KBM-7 (cell line): ENCODE measurements at regions not wholly inside any gene's neighbourhood (a gene's known extent, or its start where the extent isn't known, plus 50 kb on each side); places are given as distances from the start of the nearest gene placed in this dataset.
"Not testable (repeated sequence)": the region's sequence is repeated elsewhere in the genome, so short reads cannot be mapped to it uniquely, and the experiment has no call there.

ENCODE experiments used
- DNase-seq: peaks from one replicate; pipeline ENCODE4 v3.0.0-alpha.2; 2015
- in situ Hi-C: fragments of 300-500 bp; cut with MboI; formaldehyde crosslinking; loops from 2 replicates; pipeline ENCODE4 v1.14.3; 2020; ENCODE audit warnings: low sequenced_read_pairs, low pct_unique_long_range_greater_than_20kb, mixed read lengths

DNA sequence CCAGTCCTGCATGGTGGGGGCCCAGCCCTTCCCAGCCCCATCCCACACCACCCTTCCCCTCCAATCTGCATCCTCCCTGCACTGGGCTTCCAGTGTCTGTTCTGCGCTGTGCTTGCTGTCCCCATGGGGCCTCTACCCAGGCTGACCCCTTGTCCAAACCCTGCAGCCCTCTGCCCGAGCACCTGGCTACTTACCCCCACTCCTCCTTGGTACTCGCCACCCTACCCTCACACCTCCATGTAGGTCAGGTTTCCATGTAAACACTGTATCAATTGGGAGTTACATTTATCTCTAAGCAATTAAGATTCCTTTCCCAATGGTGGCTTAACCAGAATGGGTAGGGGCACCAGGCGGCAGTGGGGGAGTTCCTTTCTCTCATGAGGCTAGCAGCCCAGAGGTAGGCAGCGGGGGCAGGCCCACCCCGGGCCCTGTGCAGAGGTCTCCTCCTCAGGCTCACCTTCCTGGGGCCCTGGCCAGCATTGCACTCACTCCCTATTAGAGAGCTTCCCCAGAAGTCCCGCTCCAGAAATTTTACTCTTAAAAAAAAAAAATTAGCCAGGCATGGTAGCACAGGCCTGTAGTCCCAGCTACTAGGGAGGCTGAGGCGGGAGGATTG, 76.6 kb upstream of the CCND2 start:
- in situ Hi-C loops, result no loop called here

DNA sequence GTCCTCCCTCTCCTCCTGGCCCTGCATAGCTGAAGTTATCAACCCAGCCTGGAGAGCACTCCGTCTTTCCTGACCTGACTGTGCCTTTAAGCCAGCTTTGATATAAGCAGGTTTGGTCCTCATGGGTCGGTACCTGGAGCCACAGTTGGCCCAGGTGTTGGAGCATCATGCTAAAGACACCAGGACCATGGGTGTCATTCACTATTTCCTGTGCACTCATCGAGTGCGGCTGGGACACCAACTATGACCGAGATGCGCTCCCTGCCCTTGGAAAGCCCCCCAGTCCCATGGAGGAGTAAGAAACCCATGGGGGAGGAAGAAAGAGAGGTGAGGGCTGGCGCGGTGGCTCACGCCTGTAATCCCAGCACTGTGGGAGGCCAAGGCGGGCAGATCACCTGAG, 78.9 kb upstream of the CCND2 start:
- in situ Hi-C loops, result no loop called here
- DNase-seq, result no peak

More for the DNA sequence above, 76.6 kb upstream of the CCND2 start:
- DNase-seq, result no peak

DNA sequence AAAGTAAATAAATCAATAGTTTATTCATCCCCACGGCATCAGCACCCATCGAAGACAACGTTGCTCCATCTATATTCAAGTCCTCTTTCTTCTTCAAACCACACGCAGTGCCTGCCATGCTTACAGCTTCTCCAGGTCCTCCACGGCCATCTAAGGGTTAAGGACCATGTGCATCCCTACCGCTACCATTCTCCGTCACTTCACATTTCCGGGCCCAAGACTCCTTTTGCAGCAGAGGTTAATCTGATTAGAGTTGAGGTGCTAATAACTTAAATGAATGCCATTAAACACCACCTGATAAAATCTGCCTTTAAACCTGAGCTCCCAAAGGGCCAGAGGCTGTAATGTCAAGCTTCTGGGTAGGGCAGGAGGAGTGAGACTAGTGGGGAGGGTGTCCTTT, 79.7 kb upstream of the CCND2 start:
- in situ Hi-C loops, result no loop called here
- DNase-seq, result no peak

DNA sequence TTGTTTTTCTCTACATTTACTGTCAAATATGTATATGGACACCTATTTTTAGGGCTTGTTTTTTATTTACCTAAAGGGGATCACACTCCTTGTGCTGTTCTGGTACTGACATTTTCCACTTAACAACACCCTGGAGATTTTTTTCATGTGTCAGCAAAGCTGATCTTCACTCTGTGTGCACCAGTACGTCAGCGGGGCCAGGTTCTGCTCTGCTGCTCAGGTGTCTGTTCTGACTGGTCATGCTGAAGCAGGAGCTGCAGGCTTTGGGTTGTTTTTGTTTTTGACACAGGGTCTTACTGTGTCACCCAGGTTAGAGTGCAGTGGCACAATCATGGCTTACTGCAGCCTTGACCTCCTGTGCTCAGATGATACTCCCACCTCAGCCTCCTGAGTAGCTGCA, 81.9 kb upstream of the CCND2 start:
- DNase-seq, result no peak
- in situ Hi-C loops, result no loop called here

DNA sequence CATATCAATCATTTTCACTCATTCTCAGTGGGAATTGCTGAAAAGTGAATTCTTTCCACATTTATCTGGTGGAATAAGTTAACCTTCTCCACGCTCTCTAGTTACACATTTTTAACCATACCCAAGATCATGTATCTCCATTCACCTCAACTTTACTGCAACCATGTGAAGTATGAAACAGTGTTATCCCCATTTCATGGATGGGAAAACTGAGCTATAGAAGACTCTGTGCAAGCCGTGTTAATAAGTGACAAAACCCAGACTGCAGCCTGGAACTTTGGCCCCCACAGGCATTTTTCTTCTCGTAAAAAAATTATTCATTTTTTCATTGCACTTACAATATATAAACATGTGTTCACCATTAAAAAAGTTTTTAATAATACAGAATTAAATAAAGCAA, 82.4 kb upstream of the CCND2 start:
- in situ Hi-C loops, result no loop called here
- DNase-seq, result no peak

DNA sequence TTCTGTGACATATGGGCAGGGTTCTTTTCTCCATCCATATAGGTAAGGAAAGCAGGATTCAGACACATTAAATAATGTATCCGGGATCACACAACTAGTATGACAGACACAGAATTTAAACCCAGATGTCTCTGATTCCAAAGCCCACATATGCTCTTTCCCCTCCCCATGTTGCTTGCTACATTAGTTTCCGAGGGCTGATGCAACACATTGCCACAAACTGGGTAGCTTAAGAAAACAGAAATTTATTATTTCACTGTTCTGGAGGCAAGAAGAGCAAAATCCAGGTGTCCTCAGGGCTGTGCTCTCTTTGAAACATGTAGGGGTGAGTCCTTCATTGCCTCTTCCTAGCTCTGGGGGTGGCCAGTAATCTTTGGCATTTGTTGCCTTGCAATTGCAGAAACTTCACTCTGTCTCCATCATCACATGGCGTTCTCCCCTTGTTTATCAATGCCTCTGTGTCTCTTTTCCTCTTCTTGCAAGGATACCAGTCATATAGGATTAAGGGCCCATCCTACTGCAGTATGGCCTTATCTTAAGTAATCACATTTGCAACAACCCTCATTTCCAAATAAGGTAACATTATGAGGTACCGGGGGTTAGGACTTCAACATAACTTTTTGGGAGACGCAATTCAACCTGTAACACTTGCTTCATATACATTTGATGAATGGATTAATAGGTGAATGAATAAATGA, 83.0 kb upstream of the CCND2 start:
- DNase-seq, result no peak
- in situ Hi-C loops, result no loop called here

DNA sequence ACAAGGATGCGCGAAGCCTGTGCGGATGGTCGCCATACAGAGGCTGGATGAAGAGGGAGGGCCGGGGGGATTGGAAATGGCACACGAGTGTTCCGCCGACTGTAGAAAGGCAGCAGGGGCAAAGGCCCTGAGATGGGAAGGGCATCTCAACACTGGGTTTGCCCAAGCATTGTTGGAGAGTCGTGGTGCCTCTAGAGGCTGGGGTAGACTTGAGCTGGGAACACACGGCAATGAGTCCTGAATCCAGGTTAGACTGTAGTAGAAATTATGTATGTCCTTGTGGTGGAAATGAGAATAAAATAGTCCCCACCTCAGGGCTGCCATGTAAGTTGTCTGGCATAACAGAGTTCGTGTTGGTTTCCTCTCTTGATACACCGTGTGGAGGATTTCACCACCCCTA, 83.8 kb upstream of the CCND2 start:
- DNase-seq, result no peak
- in situ Hi-C loops, result no loop called here

DNA sequence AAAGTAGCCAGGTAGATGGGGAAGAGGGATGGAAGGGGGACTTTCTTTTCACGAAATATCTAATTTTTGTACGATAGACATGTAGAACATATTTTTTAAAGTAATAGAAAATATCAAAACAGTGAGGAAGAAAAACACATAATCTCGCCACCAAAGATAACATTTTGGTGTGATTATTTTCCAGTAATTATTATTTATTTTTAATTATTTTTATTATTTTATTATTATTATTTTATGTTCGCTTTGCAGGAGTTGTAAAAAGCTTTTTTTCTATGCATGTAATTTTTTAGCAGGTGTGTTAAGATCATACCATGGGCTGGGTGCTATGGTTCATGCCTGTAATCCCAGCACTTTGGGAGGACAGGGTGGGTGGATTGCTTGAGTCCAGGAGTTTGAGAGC, 85.6 kb upstream of the CCND2 start:
- no peak for DNase-seq
- in situ Hi-C loops, result no loop called here

DNA sequence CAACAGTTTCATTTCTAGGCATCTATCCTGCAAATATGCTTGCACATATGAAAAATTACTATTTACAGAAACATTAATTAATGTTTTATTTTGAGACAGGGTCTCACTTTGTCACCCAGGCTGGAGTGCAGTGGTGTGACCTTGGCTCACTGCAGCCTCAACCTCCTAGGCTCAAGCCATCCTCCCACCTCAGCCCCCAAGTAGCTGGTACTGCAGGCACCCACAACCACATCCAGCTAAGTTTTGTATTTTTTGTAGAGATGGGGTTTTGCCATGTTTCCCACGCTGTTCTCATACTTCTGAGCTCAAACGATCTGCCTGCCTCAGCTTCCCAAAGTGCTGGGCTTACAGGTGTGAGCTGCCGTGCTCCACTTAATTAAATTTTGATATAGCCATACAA, 86.2 kb upstream of the CCND2 start:
- in situ Hi-C loops, DNase-seq: not testable (repeated sequence)

DNA sequence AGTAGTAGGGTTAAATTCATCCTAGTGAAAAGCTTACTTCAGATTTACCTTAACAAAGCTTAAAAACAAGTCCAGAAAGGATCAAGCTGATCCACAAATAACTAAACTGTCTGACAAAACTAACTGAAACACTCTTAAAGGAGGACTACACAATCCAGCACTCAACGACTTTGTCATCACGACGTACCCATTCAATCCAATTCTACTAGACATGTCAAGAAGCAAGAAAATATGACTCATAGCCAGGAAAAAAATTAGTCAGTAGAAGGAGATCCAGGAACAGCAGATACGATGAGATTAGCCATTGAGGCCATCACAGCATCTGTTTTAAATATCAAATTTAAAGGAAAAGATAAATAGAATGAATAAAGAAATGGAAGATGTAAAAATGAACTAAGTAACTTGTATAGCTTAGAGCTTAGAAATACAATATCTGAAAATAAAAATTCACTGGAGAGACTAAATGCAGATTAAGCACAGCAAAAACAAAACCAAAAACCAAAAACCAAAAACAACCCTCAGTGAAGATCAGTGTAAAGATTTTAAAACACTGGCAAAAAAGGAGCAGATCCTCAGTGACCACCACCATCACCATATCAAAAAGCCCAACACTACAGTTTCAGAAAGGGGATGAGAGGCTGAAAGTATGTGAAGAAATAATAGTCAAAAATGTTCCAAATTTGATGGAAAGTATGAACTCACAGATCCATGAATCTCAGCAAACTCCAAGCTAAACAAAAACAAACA, 95.0 kb upstream of the CCND2 start:
- in situ Hi-C loops, result no loop called here
- no peak for DNase-seq

DNA sequence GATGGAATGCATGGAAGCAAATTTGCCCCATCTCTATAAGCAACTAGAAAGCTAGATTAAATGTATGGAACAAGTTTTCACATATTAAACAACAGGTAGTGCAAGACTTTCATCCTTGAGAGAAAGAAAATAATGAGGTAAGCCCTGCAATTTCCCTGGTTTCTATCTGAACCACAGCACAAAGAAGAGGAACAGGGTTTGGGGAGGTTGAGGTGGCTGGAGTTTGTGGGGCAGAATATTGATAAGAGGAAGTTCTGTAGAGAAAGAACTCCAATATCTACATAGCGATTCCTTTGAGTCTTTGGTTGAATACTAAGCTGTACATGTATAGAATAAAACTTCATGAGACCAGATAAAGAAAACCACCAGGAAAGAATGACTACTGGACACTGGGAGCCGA, 96.3 kb upstream of the CCND2 start:
- DNase-seq, result peak; percentile 29

DNA sequence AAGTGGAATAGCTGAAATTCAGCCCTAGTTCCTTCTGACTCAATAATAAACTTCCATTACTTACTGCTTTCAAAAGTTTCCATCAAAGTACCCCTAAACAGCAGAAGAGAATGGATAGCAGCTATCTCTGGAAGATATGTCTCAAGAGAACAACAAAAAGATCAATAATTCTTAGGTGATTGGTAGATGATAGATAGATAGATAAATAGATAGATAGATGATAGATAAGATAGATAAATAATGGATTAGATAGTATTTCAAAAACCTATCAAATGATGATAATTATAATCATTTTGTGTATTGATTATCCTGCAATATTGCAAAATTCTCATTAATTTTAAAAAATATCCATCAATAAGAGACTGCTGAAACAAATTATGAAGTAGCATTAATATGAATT, 97.4 kb upstream of the CCND2 start:
- DNase-seq, result no peak

More for the DNA sequence above, 96.3 kb upstream of the CCND2 start:
- in situ Hi-C loops, result no loop called here

DNA sequence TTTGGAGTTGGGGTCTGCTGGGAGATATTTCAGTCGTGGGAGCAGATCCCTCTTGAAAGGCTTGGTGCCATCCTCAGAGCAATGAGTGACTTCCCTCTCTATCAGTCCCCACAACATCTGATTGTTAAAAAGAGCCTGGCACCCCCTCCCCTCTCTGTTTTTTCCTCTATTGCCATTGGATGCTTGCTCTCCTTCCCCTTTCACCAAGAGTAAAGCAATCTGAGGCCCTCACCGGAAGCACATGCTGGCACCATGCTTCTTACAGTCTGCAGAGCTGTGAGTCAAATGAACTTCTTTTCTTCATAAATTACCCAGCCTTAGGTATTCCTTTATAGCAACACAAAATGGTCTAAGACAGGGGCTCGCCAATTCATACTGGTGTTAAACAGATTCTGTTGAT, 99.1 kb upstream of the CCND2 start:
- in situ Hi-C loops, result no loop called here
- peak; percentile 56 for DNase-seq

More for the DNA sequence above, 97.4 kb upstream of the CCND2 start:
- in situ Hi-C loops, result no loop called here

DNA sequence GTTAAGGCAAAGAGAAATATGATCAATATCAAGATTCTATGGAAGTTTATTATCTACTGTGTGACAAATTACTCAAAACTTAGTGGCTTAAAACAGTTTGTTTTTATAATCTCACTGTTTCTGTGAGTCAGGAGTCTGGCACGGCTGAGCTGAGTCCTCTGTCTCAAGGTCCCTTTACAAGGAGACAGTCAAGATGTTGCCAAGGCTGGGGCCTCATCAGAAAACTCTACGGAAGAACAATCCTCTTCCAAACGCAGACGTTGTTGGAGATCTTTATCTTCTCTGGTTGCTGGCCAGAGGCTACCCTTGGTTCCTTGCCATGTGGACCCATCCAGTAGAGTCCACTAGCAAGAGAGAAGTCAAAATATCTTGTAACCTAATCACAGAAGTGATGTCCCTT, 100.6 kb upstream of the CCND2 start:
- in situ Hi-C loops, result no loop called here
- no peak for DNase-seq

DNA sequence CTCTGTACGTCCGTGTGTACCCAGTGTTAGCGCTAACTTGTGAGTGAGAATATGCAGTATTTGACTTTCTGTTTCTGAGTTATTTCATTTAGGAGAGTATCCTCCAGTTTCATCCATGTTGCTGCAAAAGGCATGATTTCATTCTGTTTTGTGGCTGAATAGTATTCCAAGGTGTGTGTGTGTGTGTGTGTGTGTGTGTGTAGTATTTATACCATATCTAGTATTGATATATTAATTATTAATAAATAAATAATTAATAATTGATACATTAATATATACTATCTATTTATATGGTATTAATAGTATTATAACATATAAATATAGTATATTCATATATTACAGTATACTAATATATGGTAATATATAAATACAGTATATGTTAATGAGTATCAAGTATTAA, 101.8 kb upstream of the CCND2 start:
- in situ Hi-C loops, result no loop called here
- DNase-seq, result no peak

DNA sequence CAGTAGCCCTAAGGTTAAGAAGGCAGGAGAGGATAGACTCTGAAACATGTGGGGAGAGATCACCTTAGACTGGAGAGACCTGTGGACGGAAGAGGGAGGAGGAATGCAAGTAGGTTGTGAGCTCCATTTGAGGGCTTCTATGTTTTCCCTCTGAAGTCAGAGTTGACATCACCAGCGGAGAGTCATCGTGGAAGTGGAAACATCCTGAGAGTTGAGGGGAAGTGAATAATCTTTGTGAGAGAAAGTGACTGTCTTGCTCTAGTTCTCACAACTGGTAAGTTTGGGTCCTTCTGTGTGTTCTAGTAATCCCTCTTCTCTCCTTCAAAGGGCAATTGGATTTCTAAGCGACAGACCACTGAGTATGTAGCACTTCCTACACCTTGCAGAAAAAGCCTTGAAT, 103.6 kb upstream of the CCND2 start:
- in situ Hi-C loops, result no loop called here
- no peak for DNase-seq

DNA sequence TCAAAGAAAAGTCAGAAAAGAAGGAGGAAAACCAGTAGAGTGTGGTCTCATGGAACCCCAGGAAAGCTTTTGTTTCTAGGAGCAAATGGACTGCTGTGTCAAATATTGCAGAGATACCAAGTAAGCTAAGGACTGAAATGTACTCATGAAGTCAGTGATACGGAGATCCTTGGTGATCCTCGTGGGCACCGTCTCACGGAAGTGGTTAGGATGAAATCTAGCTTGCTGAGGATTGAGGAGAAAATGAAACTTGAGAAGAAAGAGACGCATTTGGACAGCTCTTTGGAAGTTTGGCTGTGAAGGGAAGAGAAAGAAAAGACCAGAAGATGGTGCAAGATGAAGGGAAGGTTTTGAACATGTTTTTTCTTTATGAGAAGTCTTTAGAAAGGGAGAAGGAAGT, 104.0 kb upstream of the CCND2 start:
- in situ Hi-C loops, result no loop called here
- no peak for DNase-seq

DNA sequence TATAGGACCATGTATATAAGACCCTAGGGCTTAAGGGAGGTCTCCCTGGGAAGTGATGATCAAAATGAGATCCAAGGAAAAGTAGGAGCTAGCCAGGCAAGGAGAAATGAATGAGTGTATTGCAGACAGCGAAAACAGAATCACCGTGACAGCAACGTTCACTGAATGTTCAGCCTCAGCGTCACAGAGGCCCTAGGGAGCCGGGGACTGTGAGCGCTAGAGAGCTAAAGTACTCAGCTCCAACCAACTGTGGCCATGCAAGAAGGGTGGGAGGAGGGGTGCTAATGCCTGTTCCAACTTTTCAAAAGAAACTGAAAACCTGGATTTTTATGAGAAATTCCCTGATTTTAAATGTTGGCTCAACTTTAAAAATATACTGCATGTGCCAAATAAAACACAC, 105.5 kb upstream of the CCND2 start:
- DNase-seq, result no peak
- in situ Hi-C loops, result no loop called here

DNA sequence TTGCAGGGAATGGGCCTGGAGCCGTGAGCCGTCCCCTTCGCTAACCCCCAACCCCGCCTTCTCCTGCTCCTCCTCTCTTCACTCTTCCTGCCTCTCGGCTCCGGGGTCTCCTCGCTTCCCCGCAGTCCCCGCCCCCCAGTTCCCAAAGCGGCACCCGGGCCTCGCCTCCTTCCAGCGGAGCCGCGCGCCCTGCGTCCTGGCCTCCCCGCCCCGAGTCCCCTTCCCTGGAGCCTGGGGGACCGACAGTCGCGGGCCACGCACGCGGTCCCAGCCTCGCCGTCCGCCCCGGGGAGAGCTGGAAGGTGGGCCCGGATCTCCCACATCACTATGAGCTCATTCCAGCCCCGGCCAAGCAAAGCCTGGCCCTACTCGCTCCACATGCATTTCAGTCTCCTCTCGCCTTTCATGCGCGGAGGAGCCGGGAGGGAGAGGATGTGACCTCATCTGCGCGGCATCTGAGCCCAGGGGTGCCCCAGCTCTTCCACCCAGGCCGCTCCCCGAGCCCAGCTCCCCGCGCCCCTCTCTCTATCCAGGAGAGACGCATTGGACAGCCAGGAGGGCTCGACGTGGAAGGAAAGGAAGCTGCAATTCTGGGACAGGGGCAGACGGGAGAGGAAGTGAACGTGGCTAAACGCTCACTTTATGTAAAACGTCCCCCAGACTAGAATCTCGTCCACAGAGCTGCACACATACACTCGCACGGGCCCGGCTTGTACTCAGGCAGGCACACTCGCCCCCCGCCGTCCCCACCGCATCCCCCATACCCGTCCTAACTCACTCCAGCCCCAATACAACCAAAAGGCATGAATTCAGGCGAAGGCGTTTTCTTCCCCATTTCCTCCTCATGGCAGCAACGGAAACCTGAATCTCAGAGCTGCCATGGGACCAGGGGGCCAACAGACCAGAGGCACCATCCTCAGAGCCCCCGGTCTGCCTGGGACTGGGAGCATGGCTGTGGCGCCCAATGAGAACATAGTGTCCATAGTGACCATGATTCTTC, 108.7 kb upstream of the CCND2 start:
- DNase-seq, result no peak
- in situ Hi-C loops, result no loop called here
